H1 (cell line): ENCODE measurements at regions not wholly inside any gene's neighbourhood (a gene's known extent, or its start where the extent isn't known, plus 50 kb on each side); places are given as distances from the start of the nearest gene placed in this dataset.

Experiments
- CTCF ChIA-PET: fragments of 300-600 bp; sonication (Branson Sonifier 250); formaldehyde crosslinking; loops from one replicate; lab custom pipeline; 2021; ENCODE audit not compliant: partially characterized antibody; lab: Charles Lee
- POLR2A ChIA-PET: fragments of 300-600 bp; sonication (Branson Sonifier 250); formaldehyde crosslinking; loops from one replicate; lab custom pipeline; 2021; ENCODE audit warnings: inconsistent platforms; ENCODE audit not compliant: partially characterized antibody; lab: Charles Lee
- DNase-seq, 2 experiments: peaks; one replicate each; pipeline versions ENCODE4 v3.0.0 to v3.0.0-alpha.2; 2010 to 2022; ENCODE audit warnings: low spot score in 2 of 2, low read depth in 1 of 2, mixed read lengths in 1 of 2
- FAIRE-seq: peaks from 2 replicates; lab custom pipeline; 2011; peaks lifted over from hg19 to GRCh38; lab: Jason Lieb, UNC
- H2AFZ ChIP-seq: 2 replicates; pipeline ENCODE4 v1.8.1; 2012; ENCODE audit warnings: low read length, inconsistent platforms
- H2AK5ac ChIP-seq: 2 replicates; pipeline ENCODE4 v1.6.1; 2013; ENCODE audit warnings: low read depth, low read length
- H2BK120ac ChIP-seq: replicated peaks from 2 replicates; pipeline ENCODE3; 2013; ENCODE audit warnings: low read depth, low read length, inconsistent platforms
- H2BK12ac ChIP-seq: 2 replicates; pipeline ENCODE4 v1.6.1; 2013; ENCODE audit warnings: low read depth, low read length
- H2BK15ac ChIP-seq: 2 replicates; pipeline ENCODE4 v1.6.1; 2013; ENCODE audit warnings: low read length
- H2BK20ac ChIP-seq: 2 replicates; pipeline ENCODE4 v1.6.1; 2013; ENCODE audit warnings: low read length
- H2BK5ac ChIP-seq: 2 replicates; pipeline ENCODE4 v1.6.1; 2013; ENCODE audit warnings: low read depth, low read length
- H3K14ac ChIP-seq: 2 replicates; pipeline ENCODE4 v1.6.1; 2013; ENCODE audit warnings: inconsistent platforms; ENCODE audit not compliant: insufficient read length
- H3K18ac ChIP-seq: 2 replicates; pipeline ENCODE4 v1.6.1; 2013; ENCODE audit warnings: low read length; ENCODE audit errors: extremely low read depth
- H3K23ac ChIP-seq: 2 replicates; pipeline ENCODE4 v1.6.1; 2013; ENCODE audit warnings: inconsistent platforms; ENCODE audit not compliant: insufficient read length
- H3K23me2 ChIP-seq: 2 replicates; pipeline ENCODE4 v1.6.1; 2013; ENCODE audit warnings: low read depth, low read length
- H3K27ac ChIP-seq: 2 replicates; pipeline ENCODE4 v1.6.1; 2011; ENCODE audit warnings: low read depth, low read length, inconsistent platforms
- H3K27me3 ChIP-seq, 4 experiments: replicated peaks in 1 of 4; 1 replicate in 1 of 4; 2 replicates in 3 of 4; pipeline versions ENCODE4 v1.6.1 to v1.8.1; 2011 to 2013; ENCODE audit warnings: low read length in 3 of 4, mild to moderate bottlenecking in 3 of 4, inconsistent platforms in 2 of 4, mixed read lengths in 2 of 4, moderate library complexity in 1 of 4; ENCODE audit not compliant: control insufficient read depth in 3 of 4, insufficient read depth in 3 of 4; ENCODE audit errors: extremely low read depth in 1 of 4
- H3K36me3 ChIP-seq, 4 experiments: 2 replicates each; pipeline versions ENCODE4 v1.6.1 to v1.8.1; 2011 to 2013; ENCODE audit warnings: mild to moderate bottlenecking in 4 of 4, low read length in 3 of 4, moderate library complexity in 2 of 4, control low read depth in 1 of 4, inconsistent platforms in 1 of 4; ENCODE audit not compliant: insufficient read depth in 4 of 4, control insufficient read depth in 2 of 4
- H3K4ac ChIP-seq: replicated peaks from 2 replicates; pipeline ENCODE3; 2013; ENCODE audit warnings: low read length, low read depth, mixed read lengths, inconsistent platforms; ENCODE audit not compliant: insufficient read length
- H3K4me1 ChIP-seq, 4 experiments: replicated peaks in 1 of 4; 1 replicate in 1 of 4; 2 replicates in 3 of 4; pipeline versions ENCODE4 v1.6.1 to v1.8.1; 2011 to 2013; ENCODE audit warnings: low read length in 3 of 4, inconsistent platforms in 2 of 4, mixed read lengths in 1 of 4; ENCODE audit not compliant: insufficient read depth in 4 of 4, control insufficient read depth in 3 of 4
- H3K4me2 ChIP-seq, 2 experiments: 2 replicates each; pipeline versions ENCODE4 v1.6.1 to v1.8.1; 2011 to 2013; ENCODE audit warnings: low read depth in 2 of 2, low read length in 2 of 2, control low read depth in 1 of 2, inconsistent platforms in 1 of 2, mild to moderate bottlenecking in 1 of 2; ENCODE audit not compliant: insufficient read depth in 1 of 2
- H3K4me3 ChIP-seq, 4 experiments: fragments of 200-600, 300-600 bp in 1 of 4; sonication (generic), shearing (Covaris generic), sonication (Bioruptor Twin) in 1 of 4; 2 replicates each; pipeline versions ENCODE4 v1.5.1 to v1.8.1; 2011 to 2016; ENCODE audit warnings: low read length in 4 of 4, low read depth in 3 of 4, control low read depth in 2 of 4, inconsistent platforms in 2 of 4, mild to moderate bottlenecking in 2 of 4, mixed read lengths in 1 of 4, moderate library complexity in 1 of 4; ENCODE audit not compliant: insufficient read depth in 2 of 4; ENCODE audit errors: extremely low read depth in 1 of 4
- H3K56ac ChIP-seq: replicated peaks from 2 replicates; pipeline ENCODE3; 2013; ENCODE audit warnings: low read depth, mild to moderate bottlenecking, mixed read lengths, low read length, inconsistent platforms; ENCODE audit not compliant: insufficient read length
- H3K79me1 ChIP-seq: 2 replicates; pipeline ENCODE4 v1.6.1; 2013; ENCODE audit warnings: low read depth, low read length, control low read depth
- H3K79me2 ChIP-seq, 2 experiments: 2 replicates each; pipeline versions ENCODE4 v1.6.1 to v1.8.1; 2012 to 2013; ENCODE audit warnings: low read length in 2 of 2, mild to moderate bottlenecking in 2 of 2, inconsistent platforms in 1 of 2; ENCODE audit not compliant: insufficient read depth in 2 of 2, control insufficient read depth in 1 of 2
- H3K9ac ChIP-seq, 4 experiments: replicated peaks in 1 of 4; 1 replicate in 1 of 4; 2 replicates in 3 of 4; pipeline versions ENCODE4 v1.6.1 to v1.8.1; 2011 to 2013; ENCODE audit warnings: low read depth in 3 of 4, low read length in 3 of 4, control low read depth in 2 of 4, mild to moderate bottlenecking in 2 of 4, moderate library complexity in 2 of 4, inconsistent platforms in 1 of 4; ENCODE audit errors: extremely low read depth in 1 of 4
- H3K9me3 ChIP-seq, 2 experiments: 2 replicates each; pipeline versions ENCODE4 v1.6.1 to v1.8.1; 2012 to 2013; ENCODE audit warnings: mild to moderate bottlenecking in 2 of 2, moderate library complexity in 2 of 2, control low read depth in 1 of 2, inconsistent platforms in 1 of 2, low read depth in 1 of 2, low read length in 1 of 2, mixed read lengths in 1 of 2; ENCODE audit not compliant: insufficient read depth in 2 of 2
- H4K20me1 ChIP-seq, 2 experiments: replicated peaks in 1 of 2; 2 replicates each; pipeline versions ENCODE3 to v1.8.1; 2011 to 2013; ENCODE audit warnings: inconsistent platforms in 2 of 2, low read length in 2 of 2, mild to moderate bottlenecking in 1 of 2; ENCODE audit not compliant: insufficient read depth in 2 of 2, control insufficient read depth in 1 of 2
- H4K5ac ChIP-seq: 2 replicates; pipeline ENCODE4 v1.6.1; 2013; ENCODE audit warnings: low read length, low read depth, mixed read lengths, inconsistent platforms; ENCODE audit not compliant: insufficient read length
- H4K8ac ChIP-seq: 2 replicates; pipeline ENCODE4 v1.8.0; 2013; ENCODE audit warnings: mild to moderate bottlenecking, moderate library complexity, low read length, inconsistent platforms; ENCODE audit not compliant: insufficient read depth; ENCODE audit errors: extremely low read depth
- H4K91ac ChIP-seq: replicated peaks from 2 replicates; pipeline ENCODE3; 2013; ENCODE audit warnings: low read length, mixed read lengths, inconsistent platforms; ENCODE audit not compliant: insufficient read length
- CTCF ChIP-seq, 3 experiments: IDR thresholded peaks; 1 replicate in 2 of 3; 2 replicates in 1 of 3; pipeline versions ENCODE4 v1.5.1 to v1.6.1; 2011; ENCODE audit warnings: low read length in 3 of 3, mild to moderate bottlenecking in 3 of 3, inconsistent platforms in 2 of 3, low read depth in 1 of 3, moderate library complexity in 1 of 3; ENCODE audit not compliant: insufficient read depth in 1 of 3; ENCODE audit errors: control extremely low read depth in 1 of 3
- EP300 ChIP-seq, 2 experiments: IDR thresholded peaks; 1 replicate in 1 of 2; 2 replicates in 1 of 2; pipeline ENCODE4 v1.6.1; 2011 to 2012; ENCODE audit warnings: low read depth in 2 of 2, low read length in 2 of 2, mild to moderate bottlenecking in 2 of 2, borderline replicate concordance in 1 of 2, inconsistent platforms in 1 of 2, moderate library complexity in 1 of 2
- HDAC2 ChIP-seq, 2 experiments: fragments of 300-600 bp in 1 of 2; sonication (generic) in 1 of 2; IDR thresholded peaks; 2 replicates each; pipeline ENCODE4 v1.6.1; 2011 to 2012; ENCODE audit warnings: low read depth in 2 of 2, low read length in 2 of 2, mild to moderate bottlenecking in 2 of 2, moderate library complexity in 2 of 2, borderline replicate concordance in 1 of 2, inconsistent platforms in 1 of 2
- MAFK ChIP-seq: IDR thresholded peaks from 2 replicates; pipeline ENCODE4 v1.6.1; 2012; ENCODE audit warnings: low read depth, mild to moderate bottlenecking, improper control_type of control experiment, low read length
- RBBP5 ChIP-seq: IDR thresholded peaks from 2 replicates; pipeline ENCODE4 v1.7.1; 2012; ENCODE audit warnings: low read depth, mild to moderate bottlenecking, inconsistent platforms, low read length, moderate library complexity, borderline replicate concordance
- SP1 ChIP-seq: IDR thresholded peaks from 2 replicates; pipeline ENCODE4 v1.6.1; 2011; ENCODE audit warnings: low read depth, low read length
- USF2 ChIP-seq: IDR thresholded peaks from 2 replicates; pipeline ENCODE4 v1.6.1; 2011; ENCODE audit warnings: low read length, improper control_type of control experiment
- ZNF274 ChIP-seq: IDR thresholded peaks from 2 replicates; pipeline ENCODE4 v1.7.0; 2012; ENCODE audit warnings: low read length, borderline replicate concordance; ENCODE audit errors: extremely low read depth
- WGBS, 2 experiments: shearing (Covaris generic) in 1 of 2; methylation state at CpG; one replicate each; pipeline versions ENCODE4 v1.1.6 to v1.1.7; 2013 to 2015; ENCODE audit warnings: low lambda C conversion rate in 2 of 2, mixed read lengths in 2 of 2, inconsistent platforms in 1 of 2, low coverage in 1 of 2, missing lambda C conversion rate in 1 of 2; ENCODE audit not compliant: insufficient replicate concordance in 2 of 2, insufficient coverage in 1 of 2, insufficient read length in 1 of 2; ENCODE audit errors: extremely low coverage in 1 of 2, missing lambda C conversion rate in 1 of 2; 5-methylcytosine and 5-hydroxymethylcytosine counted together

- no peaks in the 10 kb centered on the region for H3K4me1 ChIP-seq
- H3K36me3 ChIP-seq = no peaks in the 10 kb centered on the region
- no peak overlapping the region for H3K4me3 ChIP-seq
- no peak for DNase-seq
- no peak overlapping the region for H2BK120ac ChIP-seq
- H2AFZ ChIP-seq = no peak overlapping the region
- H3K14ac ChIP-seq = no peak overlapping the region
- TF ChIP-seq SP1 (no peak), CTCF (IDR thresholded peaks at IDR 0.05; ENCODE audit: control extremely low read depth in 1 of 3, insufficient read depth in 1 of 3, low read depth in 1 of 3, low read length in 3 of 3) (no peak), USF2 (no peak), RBBP5 (no peak), EP300 (IDR thresholded peaks at IDR 0.05; ENCODE audit: borderline replicate concordance in 1 of 2, low read depth in 2 of 2, low read length in 2 of 2) (no peak), HDAC2 (IDR thresholded peaks at IDR 0.05; ENCODE audit: borderline replicate concordance in 1 of 2, low read depth in 2 of 2, low read length in 2 of 2) (no peak), MAFK (no peak), ZNF274 (no peak)
- H3K27me3 ChIP-seq = no peaks in the 10 kb centered on the region
- H3K9ac ChIP-seq = no peak overlapping the region
- H4K8ac ChIP-seq = no peak overlapping the region
- no peak overlapping the region for H3K56ac ChIP-seq
- no peak for FAIRE-seq
- H4K5ac ChIP-seq = no peak overlapping the region
- no peak overlapping the region for H2AK5ac ChIP-seq
- H3K79me1 ChIP-seq = no peaks in the 10 kb centered on the region
- H2BK12ac ChIP-seq = no peak overlapping the region
- ChIA-PET POLR2A (no interaction called here), CTCF (no interaction called here)
- no peak overlapping the region for H3K4me2 ChIP-seq
- H2BK5ac ChIP-seq = no peak overlapping the region
- H3K9me3 ChIP-seq = no peaks in the 10 kb centered on the region
- no peak overlapping the region for H4K91ac ChIP-seq
- no peak overlapping the region for H3K18ac ChIP-seq
- H3K23me2 ChIP-seq = peaks cover 5% of the 10 kb centered on the region
- no peak overlapping the region for H2BK15ac ChIP-seq
- no peak overlapping the region for H3K27ac ChIP-seq
- H2BK20ac ChIP-seq = no peak overlapping the region
- no peaks in the 10 kb centered on the region for H4K20me1 ChIP-seq
- H3K79me2 ChIP-seq = no peaks in the 10 kb centered on the region
- no peak overlapping the region for H3K23ac ChIP-seq
- no peak overlapping the region for H3K4ac ChIP-seq
- WGBS, 2 experiments = 92% methylated on average over 3 of the region's 3 CpGs; no CpG with 5 or more reads in 1 of the 2 experiments
These were observed 74.7 kb upstream of the PTPRM start for GRCh38 chr18:7492385-7492784.
